K562 (cell line): ENCODE measurements at regions not wholly inside any gene's neighbourhood (a gene's known extent, or its start where the extent isn't known, plus 50 kb on each side); places are given as distances from the start of the nearest gene placed in this dataset.

Source experiments
- AFF1 ChIP-seq, 2 experiments: fragments of 450-650 bp; IDR thresholded peaks; 2 replicates each; pipeline ENCODE4 v1.6.1; 2018; ENCODE audit warnings: mild to moderate bottlenecking in 2 of 2, low read depth in 1 of 2; ENCODE audit not compliant: partially characterized antibody in 2 of 2
- ARHGAP35 ChIP-seq: fragments of 450-650 bp; IDR thresholded peaks from 2 replicates; pipeline ENCODE4 v1.6.1; 2018; ENCODE audit not compliant: partially characterized antibody
- ARID1B ChIP-seq: fragments of 450-650 bp; IDR thresholded peaks from 2 replicates; pipeline ENCODE4 v1.6.1; 2016; ENCODE audit warnings: antibody characterized with exemption, mild to moderate bottlenecking, inconsistent platforms
- CCAR2 ChIP-seq: fragments of 200-400 bp; formaldehyde crosslinking; IDR thresholded peaks from 2 replicates; pipeline ENCODE4 v1.6.1; 2017; ENCODE audit warnings: mild to moderate bottlenecking, low read depth, low read length
- HMGN3 ChIP-seq: IDR thresholded peaks from 2 replicates; pipeline ENCODE4 v1.6.1; 2011; ENCODE audit warnings: borderline replicate concordance, low read depth, mild to moderate bottlenecking, mixed read lengths, low read length; ENCODE audit not compliant: insufficient read length; ENCODE audit errors: extremely low read depth
- KLF6 ChIP-seq: fragments of 250-450 bp; sonication (Bioruptor Pico); IDR thresholded peaks from 2 replicates; pipeline ENCODE4 v1.4.0; 2020; ENCODE audit warnings: mild to moderate bottlenecking, moderate library complexity, borderline replicate concordance
- ZZZ3 ChIP-seq: fragments of 450-650 bp; IDR thresholded peaks from 2 replicates; pipeline ENCODE4 v1.6.1; 2016; ENCODE audit warnings: antibody characterized with exemption, mild to moderate bottlenecking, moderate library complexity

GRCh38 chr6:48567016-48567415 is 456.0 kb upstream of the PTCHD4 start (continued):
- TF ChIP-seq AFF1 (IDR thresholded peaks at IDR 0.05; ENCODE audit: low read depth in 1 of 2, partially characterized antibody in 2 of 2) (no peak), HMGN3 (no peak), ARID1B (no peak), ARHGAP35 (no peak), ZZZ3 (no peak), CCAR2 (no peak), KLF6 (no peak)
